NK-92 treated with Interleukin-12 subunit alpha and Interleukin-12 subunit beta, amount 100 ng/mL, for 24 hours (cell line): ENCODE measurements at regions not wholly inside any gene's neighbourhood (a gene's known extent, or its start where the extent isn't known, plus 50 kb on each side); places are given as distances from the start of the nearest gene placed in this dataset.

Experiments
- DNase-seq: peaks from one replicate; lab custom pipeline; 2025; lab: John Stamatoyannopoulos, UW

- DNase-seq: no peak
Observed at GRCh38 chr3:107325446-107325845, 51.8 kb upstream of the CCDC54 start.
